T-helper 1 cell treated with Interleukin-12 subunit alpha and Interleukin-12 subunit beta and Interleukin-4 antibody, amounts not matched to agents 30 ng/mL and 1 ng/mL, for 36 hours (primary cell): ENCODE measurements at regions not wholly inside any gene's neighbourhood (a gene's known extent, or its start where the extent isn't known, plus 50 kb on each side); places are given as distances from the start of the nearest gene placed in this dataset.

Experiments used
- intact Hi-C: fragments of 100-400 bp; cut with micrococcal nuclease; formaldehyde crosslinking; loops from one replicate; pipeline ENCODE4 v1.15.1; 2024

DNA sequence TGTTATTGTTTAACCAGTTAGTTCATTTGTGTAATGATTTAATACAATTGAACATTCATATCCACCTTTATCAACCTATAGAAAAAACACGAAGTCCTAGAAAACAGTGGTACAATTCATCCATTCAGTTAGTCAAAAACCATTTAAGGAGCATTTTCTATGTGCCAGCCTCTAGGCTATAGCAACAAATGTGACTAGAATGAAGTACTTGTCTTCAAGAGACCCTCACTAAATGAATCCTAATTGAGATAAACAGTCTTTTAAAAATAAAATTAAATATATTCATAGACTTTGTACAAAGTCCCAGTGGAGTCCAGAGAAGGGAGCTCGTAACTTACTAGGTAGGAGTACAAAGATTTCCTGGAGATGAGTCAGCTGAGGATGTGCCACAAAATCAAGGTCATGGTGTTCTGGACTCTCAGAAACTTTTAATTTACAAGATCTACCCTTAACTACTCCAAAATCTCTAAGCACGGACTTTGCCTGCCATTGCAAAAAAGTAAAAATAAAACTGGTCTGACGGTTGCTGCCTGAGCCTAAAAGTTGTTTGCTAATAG lies 430.7 kb upstream of the DCN start:
- intact Hi-C loops, result no loop called here

DNA sequence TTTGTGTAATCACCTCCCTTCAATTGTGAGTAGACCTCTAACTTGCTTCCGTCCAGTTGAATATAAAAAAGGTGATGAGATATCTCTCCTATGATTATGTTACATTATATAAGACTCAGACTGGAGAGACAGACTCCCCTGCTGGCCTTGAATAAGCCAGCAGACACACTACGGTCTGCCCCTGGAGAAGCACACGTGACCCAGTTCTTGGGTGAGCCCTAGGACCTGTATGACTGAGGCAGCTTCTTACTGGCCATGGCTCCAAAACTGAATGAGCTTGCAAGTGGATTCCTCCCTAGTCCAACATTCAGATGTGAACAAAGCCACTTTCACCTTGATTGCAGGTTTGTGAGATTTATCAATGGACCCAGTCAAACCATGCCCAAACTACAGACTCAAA lies 427.9 kb upstream of the DCN start:
- intact Hi-C loops, result no loop called here

DNA sequence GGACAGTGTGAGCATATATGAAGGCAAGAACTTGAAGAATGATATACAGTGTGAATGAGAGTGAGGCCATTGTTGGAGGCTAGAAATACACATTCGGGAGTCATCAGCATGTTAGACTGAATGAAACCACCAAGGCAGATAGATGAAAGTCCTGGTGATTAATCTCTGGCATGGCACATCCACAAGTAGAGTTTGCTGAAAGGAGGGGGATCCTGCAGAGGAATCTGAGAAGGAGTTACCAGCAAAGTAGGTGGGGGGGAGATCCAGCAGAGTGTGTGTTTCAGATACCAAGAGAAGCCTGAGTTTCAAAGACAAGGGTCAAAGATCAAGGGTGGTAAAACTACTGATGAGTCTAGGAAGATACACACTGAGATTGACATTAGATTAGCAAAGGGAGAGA lies 426.7 kb upstream of the DCN start:
- intact Hi-C loops, result no loop called here

DNA sequence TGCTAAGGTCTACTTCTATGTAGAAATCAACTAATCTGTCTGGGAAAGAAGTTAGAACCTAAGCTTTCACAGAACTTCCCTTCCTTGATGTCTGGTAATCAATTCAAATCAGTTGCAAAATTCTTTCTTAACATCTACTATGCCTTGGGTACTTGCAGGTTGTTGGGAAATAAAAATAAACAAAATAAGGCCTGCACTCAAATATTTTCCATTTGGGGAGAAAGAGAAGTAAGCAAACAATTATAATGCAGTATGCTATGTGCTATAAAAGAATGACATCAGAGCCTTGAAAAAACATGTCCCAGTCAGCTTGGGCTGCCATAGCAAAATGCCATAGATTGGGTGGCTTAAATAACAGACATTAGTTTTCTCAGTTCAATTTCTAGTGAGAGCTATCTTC lies 425.9 kb upstream of the DCN start:
- intact Hi-C loops, result no loop called here

DNA sequence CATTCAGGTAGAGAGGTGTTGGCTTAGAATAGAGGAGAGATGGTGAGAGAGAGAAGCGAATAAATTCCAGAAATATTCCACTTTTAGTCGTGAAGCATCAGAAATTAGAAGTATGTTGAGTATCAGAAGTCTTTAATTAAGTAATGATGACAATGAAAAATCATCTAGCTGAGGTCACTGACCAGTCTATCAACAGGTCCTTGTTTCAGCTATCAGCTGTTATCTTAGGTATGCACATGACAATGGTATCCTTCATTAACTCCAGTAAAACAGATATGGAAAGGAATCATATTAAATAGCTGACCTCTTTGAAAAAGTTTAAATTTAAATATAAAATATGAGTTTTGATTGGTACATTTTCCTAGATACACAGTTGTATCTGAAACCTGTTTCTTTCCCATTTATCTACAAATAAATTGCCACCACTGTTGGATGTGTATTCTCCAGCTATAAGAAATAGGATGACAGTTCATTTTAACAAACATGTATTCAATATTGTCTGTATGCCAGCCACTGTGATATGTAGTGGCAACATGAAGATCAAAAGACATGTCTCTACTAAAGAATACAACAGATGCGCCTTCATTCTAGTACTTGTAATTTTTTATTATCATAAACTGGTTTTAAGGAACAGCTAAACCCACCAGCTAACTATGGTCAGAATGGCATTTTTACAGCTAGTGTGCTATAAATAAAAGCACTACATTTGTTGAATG lies 424.2 kb upstream of the DCN start:
- intact Hi-C loops, result no loop called here

DNA sequence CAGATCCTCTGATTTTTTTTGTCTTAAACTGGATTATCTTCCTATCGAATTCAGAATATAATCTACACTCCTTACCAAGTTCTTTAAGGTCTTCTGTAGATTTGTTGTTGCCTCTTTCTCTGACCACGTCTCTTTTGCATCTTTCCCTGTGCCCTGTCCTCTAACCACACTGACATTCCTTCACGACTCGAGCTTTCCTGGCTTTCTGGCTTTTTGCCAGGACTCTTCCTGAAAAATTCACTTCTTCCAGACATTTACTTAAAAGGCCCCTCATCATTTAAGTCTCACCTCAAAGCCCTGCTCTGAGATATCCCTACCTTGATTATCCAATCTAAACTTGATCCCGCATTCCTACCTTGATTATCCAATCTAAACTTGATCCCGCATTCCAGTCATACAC lies 422.3 kb upstream of the DCN start:
- intact Hi-C loops, result no loop called here

DNA sequence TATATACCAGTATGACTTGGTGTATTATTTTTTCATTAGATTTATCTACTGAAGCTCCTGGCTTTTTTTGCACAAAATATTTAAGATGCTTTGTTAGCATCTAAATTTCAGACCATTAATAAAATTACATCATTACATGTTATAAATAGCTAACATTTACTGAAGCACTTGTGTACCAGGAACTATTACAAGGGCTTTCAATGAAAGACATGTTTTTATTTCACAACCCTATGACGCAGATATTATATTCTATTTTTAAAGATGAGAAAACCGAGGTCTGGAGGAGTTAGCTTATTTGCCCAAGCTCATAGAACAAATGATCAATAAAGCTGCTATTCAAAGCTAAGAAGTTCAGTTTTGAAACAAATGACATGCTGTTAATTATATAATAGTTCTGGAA lies 420.4 kb upstream of the DCN start:
- intact Hi-C loops, result no loop called here

DNA sequence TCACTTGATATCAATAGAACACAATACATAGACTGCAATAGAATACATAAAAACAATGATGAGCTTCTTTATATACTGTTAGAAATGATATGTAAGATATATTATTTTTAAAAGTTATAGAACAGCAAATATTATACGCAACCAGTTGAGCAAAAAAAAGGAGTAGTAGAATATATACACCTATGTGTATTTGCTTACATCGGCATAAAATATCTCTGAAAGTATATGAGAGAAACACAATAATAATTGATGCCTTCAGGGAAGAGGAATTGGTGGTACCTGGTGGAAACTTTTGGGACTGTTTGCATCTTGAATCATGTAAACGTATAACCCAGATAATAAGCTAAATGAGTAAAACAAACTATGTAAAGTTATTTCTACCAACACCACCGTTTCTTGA lies 418.4 kb upstream of the DCN start:
- intact Hi-C loops, result no loop called here

DNA sequence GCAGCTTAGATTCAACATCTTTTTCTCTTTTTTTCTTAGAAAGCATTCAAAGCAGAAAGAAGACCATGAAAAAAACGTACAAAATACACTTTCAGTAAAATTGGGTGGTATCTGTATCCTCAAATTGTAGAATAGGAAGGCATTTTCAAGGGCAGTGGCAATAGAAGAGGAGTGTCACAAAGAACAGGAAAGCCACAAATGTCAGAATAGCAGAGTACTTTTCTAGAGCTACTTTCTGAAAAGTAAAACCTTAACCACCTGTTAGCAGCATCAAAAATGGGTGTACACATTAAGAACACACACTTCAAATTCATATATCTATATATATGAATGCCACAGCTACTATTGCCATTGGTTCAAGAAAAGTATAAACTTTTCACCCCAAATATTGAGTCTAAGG lies 412.1 kb upstream of the DCN start:
- intact Hi-C loops, result no loop called here

DNA sequence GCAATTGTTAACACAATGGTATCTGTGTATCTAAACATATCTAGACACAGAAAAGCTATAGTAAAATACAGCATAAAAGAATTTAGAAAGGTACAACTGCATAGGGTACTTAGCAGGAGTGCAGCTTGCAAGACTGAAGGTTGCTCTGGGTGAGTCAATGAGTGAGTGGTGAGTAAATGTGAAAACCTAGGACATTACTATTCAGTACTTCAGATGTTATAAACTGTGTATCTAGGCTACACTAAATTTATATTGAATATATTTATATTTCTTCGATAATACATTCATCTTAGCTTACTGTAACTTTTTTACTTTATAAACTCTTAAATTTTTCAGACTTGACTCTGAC lies 409.0 kb upstream of the DCN start:
- intact Hi-C loops, result no loop called here

DNA sequence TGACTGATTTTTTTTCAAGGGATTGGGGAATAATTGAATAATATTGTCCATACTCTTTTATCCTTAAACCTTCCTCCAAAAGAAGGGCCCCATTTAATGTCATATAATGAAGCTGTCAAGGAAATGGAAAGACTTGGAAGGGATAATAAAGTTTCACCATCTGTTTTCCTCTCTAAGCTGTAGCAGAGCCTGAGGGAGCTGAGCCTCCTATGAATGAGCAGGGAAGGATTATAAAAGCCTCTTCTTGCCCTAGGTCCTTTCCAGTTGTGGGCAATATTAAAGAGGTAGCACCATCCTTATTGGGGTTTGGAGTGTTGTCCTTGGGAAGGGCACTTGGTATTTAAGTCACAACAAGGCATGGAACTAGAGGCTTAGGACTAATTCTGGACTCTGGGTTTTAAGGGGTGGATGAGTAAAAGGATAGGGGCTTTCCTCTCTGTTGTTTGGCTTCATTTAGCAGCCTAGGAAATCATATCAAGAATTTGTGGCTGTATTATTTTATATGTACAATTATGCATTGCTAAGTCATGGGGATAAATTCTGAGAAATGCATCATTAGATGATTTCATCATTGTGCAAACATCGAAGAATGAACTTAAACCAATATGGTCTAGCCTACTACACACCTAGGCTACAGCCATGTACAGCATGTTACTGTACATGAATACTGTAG lies 408.5 kb upstream of the DCN start:
- intact Hi-C loops, result no loop called here

DNA sequence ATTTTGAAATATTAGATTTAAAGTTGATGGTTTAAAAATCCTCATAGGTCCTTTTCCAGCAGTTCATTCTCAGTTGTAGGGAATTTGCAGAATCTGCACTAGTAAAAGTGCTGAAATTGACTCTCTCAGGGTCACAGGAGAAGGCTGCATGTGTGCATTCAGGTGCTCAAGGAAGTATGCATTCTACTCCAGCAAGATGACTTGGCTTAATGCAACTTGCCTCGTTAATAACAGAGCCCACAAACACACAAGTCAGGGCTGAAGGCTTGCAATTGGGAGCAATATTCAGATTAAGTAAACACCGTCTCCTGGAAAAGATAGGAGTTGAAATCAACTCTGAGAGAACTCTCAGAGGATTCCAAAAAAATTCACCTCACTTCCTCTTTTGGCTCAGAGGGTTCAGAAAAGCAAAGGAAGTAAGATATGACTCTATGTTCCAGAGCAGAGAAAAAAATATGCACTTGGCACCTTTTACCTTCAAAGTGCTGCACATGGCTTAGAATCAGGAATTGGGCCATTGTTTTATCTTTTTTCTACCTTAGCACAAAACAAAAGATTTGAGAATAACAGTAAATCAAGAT lies 406.3 kb upstream of the DCN start:
- intact Hi-C loops, result no loop called here

DNA sequence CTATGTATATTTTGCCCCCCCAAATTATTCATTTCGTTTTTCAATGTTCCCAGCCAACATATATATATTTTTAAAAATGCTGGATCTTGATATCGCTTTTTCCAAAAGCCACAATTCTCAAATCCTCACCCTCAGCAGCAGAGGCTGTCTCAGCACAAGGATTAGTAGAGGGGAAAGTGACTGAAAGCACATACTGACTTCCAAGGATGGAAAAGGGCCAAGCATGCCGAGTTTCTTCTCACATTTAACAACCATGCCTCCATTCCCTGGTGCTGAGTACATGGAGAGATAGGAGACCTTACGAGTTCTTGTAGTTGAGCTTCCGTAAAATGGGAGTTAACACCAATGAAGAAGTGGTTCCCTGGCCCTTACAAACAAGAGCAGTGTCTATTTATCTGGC lies 403.4 kb upstream of the DCN start:
- intact Hi-C loops, result no loop called here

DNA sequence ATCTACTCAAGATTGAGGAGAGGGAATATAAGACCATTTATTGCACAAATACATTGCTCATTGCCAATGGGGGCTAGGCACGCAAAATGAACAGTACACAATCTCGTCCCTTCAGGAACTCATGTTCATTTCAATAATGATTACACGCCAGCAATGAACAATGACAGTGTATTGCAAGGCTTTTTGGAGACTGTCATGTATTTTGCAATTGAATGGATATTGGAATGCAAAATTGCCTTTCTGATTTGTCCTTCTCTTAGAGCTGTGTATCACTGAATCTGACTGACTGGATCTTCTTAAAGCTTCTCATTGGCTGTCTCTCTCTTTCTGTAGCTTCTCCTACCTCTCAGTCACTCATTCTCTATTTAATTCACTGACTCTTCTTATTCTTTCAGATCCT lies 400.2 kb upstream of the DCN start:
- intact Hi-C loops, result no loop called here

DNA sequence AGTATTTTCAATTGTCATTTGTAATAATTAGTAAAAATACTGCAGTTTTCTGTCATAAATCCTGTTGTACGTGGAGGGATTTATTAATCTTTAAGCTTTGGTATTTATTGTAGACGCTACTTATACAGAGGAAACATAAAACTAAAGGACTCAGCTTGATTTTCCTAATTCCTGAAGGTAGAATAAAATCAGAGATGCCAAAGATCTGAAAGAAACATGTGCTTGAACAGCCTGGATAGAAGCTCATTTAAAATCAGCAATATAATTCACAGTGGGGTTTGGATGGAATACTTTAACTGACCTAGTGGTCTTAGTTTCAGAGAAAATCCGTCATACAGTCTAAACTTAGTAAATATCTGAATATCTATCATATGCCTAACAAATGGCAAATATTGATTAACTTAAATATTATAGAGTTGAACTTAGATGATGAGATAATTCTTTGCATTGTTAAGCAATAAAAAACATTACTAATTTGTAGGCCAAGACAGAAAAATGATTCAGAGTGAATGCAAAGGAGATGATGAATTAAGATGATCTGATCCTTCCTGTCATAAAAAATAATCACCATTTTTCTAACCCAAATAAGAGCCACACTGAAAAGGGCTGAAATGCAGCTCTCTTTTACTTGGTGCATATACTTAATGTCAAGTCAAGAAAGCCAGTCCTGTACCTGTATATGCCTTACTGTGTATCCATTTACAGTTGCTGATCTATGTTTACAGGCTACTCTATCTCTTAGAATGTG lies 397.1 kb upstream of the DCN start:
- intact Hi-C loops, result loop anchor here (2.0 to 5.0 kb wide), 3 partner anchors 198 to 553 kb away; no protein-coding TSS in a partner anchor

DNA sequence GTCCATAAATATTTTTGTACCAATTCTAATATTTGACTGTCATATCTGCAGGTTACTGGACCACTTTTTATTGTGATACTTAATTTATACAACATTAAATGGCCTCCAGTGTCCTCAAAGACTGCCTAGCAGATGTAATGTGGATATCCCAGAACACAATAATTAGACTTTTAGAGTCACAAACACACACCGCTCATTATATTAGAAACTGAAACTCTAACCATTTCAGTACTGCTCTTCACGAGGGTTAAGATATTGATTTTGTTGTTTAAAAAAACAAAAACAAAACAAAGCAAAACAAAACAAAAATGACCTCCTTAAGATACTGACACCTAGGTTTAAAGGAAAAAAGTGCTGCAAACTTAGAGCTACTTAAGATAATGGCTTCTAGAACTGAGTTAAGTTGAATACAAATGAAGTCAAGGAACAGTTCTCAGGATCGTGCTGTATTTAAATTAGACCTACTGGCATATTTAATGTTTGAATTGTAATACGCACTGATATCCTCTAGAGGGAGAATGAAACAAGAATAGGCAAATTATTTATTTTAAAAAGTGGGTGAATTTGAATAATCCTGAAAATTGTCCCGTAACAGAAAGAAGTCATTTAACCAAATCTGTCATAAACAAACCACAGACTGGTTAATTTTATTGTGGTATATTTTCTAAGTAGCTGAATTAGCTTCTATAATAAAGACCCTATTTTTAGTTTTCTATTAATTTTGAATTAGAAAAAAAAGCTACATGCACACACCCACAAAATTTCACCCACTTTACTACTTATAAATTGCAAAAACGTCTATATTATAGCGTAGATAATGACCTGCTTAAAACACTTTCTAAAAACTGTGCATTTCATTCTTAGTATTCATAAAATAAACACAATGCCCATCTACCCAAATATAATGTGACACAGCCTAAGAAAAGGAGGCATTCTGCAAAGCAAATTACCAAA lies 395.2 kb upstream of the DCN start:
- intact Hi-C loops, result loop anchor here (1.0 to 5.0 kb wide), 8 partner anchors 195 to 1072 kb away; no protein-coding TSS in a partner anchor

DNA sequence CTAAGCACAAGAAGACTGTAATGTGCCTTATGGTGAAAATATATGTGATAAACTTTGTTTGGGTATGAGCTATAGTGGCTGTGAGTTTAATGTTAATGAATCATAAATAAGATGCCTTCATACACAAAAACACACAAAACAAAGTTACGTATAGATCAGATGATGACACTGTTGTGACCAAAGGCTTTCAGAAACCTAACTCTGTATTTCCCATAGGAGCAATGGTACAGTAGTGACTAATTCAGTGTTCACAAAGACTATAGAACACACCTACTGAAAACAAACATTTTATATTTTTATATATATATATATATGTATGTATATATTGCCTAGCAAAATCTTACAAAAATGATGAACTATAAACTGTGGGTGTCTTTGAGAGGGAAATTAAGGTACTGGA lies 393.8 kb upstream of the DCN start:
- intact Hi-C loops, result loop anchor here (2.0 to 5.0 kb wide), 2 partner anchors 194 to 201 kb away; no protein-coding TSS in a partner anchor

DNA sequence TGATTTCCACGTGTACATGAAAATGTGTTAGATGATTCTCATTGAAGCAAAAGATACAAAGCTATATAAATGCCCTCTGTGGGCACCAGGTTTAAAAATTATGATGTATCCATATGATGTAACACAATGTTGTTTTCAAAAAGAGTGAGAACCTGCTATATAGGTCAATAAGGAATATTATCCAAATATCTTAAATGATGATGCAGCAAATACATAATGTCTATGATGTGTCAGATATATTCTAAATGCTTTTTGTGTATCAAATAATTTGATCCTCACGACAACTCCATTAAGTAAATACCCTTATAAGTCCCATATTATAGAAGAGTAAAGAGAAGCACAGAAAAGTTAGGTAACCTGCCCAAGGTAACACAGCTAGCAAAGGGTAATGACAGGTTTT lies 393.0 kb upstream of the DCN start:
- intact Hi-C loops, result loop anchor here (2.0 to 5.0 kb wide), 2 partner anchors 193 to 202 kb away; no protein-coding TSS in a partner anchor

DNA sequence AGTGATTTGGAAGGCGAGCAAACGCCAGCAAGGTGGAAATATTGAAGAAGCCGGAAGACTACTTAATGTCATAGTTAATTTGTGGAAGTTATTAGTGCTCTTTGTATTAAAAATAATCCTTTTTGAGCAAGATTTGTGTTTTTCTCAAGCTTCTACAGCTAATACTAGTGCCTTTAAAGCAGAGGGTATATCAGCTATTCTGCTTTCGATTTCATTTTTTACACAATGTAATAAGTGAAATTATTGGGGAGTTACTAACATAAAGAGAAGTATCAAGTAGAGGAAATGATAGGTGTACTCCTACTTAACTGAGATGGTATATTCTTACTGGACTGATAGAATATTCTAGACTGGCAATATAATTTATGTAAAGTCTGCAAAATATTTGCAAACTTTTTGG lies 392.4 kb upstream of the DCN start:
- intact Hi-C loops, result loop anchor here (5.0 kb wide), 1 partner anchor 202 kb away; no protein-coding TSS in a partner anchor

DNA sequence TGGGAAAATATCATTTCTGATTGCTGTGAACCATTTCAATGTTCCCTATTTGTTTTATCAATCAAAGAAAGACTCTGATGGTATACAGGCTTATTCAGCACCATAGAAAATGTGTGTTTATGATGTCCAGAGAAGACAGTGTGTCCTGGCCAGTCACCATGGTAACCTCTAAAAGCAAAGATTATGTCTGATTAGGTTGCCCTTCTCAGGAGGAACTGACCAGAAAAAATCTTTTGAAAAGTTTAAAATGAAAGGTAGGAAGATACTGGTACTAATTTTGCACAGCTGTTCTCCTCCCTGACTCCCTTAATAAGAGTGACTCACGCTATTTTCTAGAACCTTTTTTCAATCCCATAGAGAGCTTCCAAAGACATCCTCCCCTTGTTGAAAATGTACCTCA lies 391.8 kb upstream of the DCN start:
- intact Hi-C loops, result no loop called here

DNA sequence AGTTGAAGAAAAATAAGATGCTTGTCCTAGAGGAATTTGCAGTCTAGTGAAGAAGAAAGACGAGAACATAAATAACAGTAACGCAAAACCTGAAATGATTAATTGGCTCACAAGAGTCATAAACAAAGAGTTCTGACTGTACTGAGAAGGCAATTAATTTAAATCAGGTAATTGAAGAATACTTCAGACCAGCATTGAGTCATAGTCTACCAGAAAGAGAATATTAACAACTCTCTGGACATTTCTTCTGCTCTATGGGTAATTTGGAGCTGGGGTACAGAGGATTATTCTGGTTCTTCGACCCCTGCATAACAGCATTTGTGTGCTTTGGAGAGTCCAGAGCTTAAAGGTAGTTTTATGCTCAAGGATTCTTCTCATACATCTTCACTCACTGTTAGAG lies 390.3 kb upstream of the DCN start:
- intact Hi-C loops, result no loop called here
